Fibroblast of upper back skin (primary cell): ENCODE measurements at regions not wholly inside any gene's neighbourhood (a gene's known extent, or its start where the extent isn't known, plus 50 kb on each side); places are given as distances from the start of the nearest gene placed in this dataset.
A peak's percentile ranks its signal among the peaks of the same experiment; 100 is the strongest.

ENCODE experiments used
- DNase-seq: peaks from one replicate; pipeline ENCODE4 v3.0.0-alpha.2; 2013

GRCh38 chr10:3016016-3016415, 51.3 kb upstream of the PFKP start:
- DNase-seq, result no peak

GRCh38 chr10:3014968-3015367, 52.4 kb upstream of the PFKP start:
- DNase-seq, result peak; percentile 16

DNA sequence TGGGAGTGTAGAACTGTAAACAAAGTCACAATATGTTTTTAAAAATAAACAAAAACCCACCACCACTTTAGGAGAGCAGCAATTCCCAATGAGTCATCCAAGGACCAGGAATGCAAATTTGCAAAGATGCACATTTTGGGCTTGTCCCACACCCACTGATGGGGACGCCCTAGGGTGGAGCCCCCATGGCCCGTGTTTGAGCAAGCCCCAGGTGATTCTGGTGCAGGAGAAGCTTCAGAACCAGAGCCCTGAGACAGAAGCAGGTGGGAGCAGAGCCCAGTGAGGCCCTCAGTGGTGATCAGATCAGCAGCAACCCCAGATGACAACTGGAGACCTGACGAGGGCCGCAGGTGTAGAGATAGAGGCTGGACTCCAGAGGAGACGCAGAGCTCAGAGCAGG, 55.1 kb upstream of the PFKP start:
- DNase-seq, result no peak

GRCh38 chr10:3010816-3011460, 56.4 kb upstream of the PFKP start:
- no peak for DNase-seq

DNA sequence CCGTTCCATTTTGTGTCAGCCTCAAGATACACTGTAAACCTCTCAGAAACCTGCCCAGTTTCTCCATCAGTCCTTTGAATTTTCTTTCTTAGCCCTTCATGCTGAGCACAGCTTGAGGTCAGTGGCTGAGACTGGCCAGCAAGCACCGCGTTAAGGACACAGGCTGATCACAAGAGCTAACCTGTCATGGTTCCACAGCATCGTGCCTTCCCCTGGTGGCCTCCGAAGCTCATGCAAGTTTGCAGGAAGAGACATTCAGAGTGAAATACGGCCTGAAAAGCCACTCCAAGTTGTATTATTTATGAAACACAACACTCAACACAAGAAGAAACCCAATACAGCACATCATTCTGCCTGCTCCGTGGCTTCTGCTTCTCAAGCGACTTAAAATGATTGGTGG, 57.0 kb upstream of the PFKP start:
- no peak for DNase-seq

GRCh38 chr10:3009341-3009740, 58.0 kb upstream of the PFKP start:
- no peak for DNase-seq

DNA sequence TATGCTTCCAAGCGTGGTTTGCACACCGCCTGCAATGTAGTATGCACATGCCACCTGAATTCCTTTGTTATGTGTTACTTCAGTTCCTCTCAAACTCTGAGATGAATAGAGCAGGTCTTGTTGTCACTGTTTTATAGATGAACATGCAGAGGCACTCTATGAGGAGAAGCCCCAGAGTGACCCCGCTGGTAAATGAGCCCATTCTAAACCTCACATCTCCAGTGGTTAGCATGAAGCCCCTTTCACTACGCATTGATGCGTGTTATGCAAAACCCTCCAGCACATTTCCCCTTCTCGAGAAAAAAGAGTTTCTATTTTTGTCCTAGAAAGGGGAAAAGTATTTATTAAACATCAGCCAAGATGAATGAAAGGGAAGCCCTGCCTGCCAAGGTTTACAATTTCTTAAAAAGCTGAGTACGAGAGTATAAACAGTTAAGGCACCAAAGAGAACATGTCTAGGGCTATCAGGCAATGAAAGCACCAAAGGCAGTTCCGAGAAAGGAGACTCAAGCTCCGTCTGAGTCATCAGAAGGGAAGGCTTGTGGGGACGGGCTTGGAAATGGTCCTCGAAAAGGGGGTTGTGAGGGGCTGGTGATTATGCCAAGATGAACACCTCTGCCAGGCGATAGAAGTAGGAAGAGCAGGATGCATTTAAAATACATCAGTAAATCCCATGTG, 58.7 kb upstream of the PFKP start:
- DNase-seq, result no peak

DNA sequence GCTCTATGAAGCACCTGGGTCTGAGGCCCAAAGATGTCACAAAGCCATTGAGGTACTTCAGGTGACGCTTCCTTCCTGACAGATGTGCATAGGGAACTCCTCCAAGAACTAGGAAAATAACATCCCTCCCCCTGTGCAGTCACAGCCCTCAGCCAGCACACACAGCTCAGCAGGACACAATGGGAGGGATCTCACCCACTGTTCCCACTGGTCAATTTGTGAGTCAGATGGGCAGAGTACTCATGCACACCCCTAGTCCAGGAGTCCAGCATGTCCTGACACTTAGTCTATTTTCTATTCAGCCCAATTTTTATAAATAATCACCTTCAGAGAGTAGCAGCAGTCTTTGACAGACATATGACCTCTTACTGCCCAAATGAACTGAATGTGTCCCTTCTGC, 60.7 kb upstream of the PFKP start:
- DNase-seq, result no peak

- no peak for DNase-seq
These were observed 61.3 kb upstream of the PFKP start for GRCh38 chr10:3006093-3006492.

DNA sequence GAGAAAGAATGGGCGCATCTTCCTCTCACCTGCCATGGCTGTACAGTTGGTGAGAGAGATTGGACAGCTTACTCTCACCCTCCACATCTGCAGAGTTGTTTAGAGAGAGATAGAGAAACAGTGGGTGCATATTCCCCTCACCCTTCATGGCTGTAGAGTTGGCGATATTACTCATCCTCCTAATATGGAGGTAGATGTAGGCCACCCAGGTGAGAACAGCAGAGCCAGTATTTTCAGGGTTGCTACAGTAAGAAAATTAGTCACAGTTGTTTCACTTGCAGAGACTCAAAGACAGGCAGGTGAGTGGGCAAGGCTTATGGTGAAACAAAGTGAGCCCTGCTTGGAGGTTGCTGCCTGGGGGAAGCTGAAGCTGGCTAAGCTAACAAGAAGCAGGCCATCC, 65.0 kb upstream of the PFKP start:
- no peak for DNase-seq

GRCh38 chr10:3000048-3000447, 67.3 kb upstream of the PFKP start:
- DNase-seq, result no peak

GRCh38 chr10:2994221-2994961, 73.0 kb upstream of the PFKP start:
- peak; percentile 87 for DNase-seq

DNA sequence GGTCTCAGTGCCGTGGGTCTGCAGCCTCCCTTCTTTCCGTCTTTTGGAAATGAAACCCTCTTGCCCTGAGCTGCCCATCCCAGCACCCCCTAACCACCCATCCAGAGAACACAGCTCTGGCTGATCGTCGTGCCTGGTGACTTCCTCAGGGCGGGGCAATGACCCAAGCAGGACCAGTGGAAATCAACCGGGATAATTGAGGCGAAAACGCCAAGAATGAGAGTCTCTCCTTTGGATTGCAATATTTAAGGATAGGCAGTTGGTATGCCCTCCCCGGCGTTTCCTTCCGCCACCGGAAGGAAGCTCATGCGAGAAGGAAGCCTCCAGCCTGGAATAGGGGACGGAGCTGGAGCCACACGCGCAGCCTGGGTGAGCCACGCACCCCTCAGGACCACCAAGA, 73.7 kb upstream of the PFKP start:
- DNase-seq, result no peak

DNA sequence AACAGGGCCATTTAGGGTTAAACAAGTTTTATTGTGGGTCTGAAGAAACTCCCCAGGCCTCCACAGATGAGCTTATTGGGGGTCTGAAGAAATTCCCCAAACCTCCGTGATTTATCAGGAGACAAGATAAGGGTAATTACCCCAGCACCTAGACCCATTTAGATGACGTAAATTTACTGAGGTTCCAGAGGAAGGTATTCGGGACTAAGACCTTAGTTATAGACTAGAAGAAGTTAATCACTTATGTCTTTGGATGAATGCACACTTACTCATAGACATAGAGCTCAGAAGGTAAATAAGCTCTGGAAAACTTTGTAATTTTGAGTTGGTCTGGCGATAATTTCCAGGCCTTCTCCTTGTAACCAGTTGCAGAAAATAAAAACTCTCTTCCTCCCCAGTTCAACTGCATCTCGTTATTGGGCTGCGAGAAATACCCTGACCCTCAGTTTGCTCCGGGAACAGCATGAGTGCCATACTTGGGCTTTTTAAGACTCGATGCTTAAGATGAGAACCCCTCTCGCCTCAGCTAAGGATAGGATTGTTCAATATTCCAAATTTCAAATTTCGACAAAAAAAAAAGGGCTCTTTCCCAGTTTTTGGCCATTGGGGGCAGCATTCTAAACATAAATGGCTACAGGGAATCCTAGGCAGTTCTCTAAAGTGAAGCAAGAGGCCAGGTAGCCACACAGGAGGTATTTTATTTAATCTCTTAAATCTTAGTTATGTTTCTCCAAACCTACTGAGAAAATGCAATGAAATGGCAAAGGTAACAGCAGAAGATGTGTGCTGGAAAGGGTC, 74.7 kb upstream of the PFKP start:
- DNase-seq, result no peak

GRCh38 chr10:2990764-2991163, 76.6 kb upstream of the PFKP start:
- no peak for DNase-seq

DNA sequence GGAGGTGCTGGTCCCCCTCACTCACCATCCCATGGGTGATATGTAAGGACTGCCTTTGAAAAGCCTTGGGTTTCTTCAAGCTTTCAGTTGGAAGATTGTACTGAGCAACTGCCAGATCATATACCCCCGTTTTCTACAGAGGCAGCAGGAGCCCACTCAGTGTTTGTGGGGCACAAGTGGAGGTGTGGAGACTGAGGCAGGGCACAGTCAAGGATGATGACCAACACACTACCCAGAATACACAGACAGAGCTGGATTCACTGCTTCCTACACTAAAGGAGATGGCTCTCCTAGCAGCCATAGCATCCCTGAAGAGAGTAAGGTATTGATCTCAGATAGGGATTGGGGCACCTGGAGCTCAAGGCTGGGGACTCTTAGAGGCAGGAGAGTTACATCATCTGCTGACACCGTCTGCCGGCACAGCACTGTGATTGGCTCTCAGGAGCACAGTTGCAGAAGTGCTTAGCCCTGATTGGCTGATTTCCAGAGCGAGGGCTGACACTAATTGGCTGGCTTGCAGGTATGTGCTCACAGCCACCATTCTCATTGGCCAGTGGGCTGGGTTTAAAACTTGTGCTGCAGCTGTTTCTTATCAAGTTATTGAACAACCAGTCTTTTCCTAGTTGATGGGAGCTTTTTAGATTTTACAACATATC, 77.9 kb upstream of the PFKP start:
- no peak for DNase-seq

DNA sequence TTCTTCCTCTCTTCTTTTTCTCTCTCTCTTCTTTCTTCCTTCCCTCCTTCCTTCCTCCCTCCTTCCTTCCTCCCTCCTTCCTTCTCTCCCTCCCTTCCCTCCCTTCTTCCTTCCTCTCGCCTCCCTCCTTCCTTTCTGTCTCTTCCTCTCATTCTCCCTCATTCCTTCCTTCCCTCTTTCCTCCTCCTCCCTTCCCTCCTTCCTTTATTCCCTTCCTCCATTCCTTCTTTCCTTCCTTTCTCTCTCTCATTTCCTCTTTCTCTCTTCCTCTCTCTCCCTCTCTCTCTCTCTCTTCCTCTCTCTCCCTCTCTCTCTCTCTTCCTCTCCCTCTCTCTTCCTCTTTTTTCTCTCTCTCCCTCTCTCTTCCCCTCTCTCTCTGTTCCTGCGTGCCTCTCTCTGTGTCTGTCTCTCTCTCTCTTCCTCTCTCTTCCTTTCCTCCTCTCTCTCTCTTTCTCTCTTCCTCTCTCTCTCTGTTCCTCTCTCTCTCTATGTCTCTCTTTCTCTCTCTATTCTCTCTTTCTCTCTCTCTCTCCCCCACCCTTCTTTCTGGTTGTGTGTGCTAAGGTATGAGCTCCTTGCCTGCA, 80.1 kb upstream of the PFKP start:
- DNase-seq, result no peak

- DNase-seq, result no peak
These were observed 81.0 kb upstream of the PFKP start for GRCh38 chr10:2986391-2986801.

- peak; percentile 39 for DNase-seq
These were observed 81.6 kb upstream of the PFKP start for GRCh38 chr10:2985729-2986232.

DNA sequence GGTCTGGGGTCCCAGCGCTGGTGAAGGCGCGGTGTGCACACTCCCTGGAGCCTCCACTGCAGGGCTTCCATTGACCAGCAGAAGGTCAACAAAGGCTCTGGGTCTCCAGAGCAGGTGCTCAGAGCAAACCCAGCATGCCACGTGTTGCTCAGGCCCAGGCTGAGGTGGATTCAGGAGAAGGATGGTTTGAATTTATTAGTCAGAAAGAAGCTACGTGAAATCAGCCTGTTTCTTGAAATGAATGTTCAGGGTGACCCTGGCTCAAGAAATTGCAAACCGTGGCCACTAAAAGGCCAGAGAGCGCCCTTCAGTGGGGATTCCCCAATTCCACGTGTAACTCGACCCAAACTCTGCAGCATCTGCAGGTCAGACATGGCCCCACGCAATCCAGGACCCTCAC, 82.7 kb upstream of the PFKP start:
- no peak for DNase-seq

DNA sequence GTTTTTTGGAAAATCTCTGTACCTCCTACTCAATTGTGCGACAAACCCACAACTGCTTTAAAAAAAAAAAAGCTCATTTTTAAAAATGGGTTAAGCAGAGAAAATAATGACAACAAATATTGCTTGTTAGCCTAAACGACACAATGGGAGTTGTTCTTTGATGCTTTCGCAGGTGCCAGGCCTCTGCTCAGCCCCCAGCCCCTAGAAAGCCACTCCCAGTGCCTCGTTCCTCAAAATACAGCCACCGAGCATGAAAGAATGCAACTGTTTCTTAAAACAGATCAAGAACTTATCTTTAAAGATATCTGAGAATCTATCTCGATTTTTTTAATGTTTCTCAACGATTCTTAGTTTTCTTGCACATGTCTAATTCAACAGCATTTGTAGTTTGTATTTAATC, 85.2 kb upstream of the PFKP start:
- no peak for DNase-seq

DNA sequence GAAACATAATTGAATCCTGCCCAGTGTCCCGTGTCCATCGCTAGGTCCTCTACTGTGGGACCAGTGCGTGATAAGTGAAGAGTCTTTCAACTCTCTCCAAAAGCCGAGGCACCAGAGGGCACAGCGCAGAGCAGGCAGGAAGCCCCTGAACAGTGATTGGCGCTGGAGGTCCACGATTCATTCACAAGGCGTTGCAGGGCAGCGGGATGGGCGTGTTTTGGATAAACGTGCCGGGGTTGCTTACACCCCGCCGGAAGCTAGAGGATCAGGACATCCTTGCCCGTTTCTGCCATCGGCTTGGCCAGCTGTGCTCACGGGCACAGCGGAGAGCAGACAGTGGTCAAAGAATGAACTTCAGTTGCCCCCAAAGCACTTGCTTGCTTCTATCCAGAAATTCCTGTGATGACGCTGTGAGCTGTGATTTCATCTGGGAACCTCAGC, 86.0 kb upstream of the PFKP start:
- no peak for DNase-seq
